BLaER1 treated with 17β-estradiol and CSF1 and Interleukin-3, amounts not matched to agents 10 nM and 100 nM (cell line): ENCODE measurements at regions not wholly inside any gene's neighbourhood (a gene's known extent, or its start where the extent isn't known, plus 50 kb on each side); places are given as distances from the start of the nearest gene placed in this dataset.

ENCODE experiments used
- H3K27ac ChIP-seq, 11 experiments: shearing (Covaris generic); formaldehyde crosslinking; 2 replicates each; pipeline ENCODE4 v1.8.1; 2022
- H3K27me3 ChIP-seq, 11 experiments: shearing (Covaris generic); formaldehyde crosslinking; 2 replicates each; pipeline ENCODE4 v1.8.1; 2022
- H3K36me3 ChIP-seq, 11 experiments: shearing (Covaris generic); formaldehyde crosslinking; 2 replicates each; pipeline ENCODE4 v1.8.1; 2022
- H3K4me1 ChIP-seq, 10 experiments: shearing (Covaris generic); formaldehyde crosslinking; 2 replicates each; pipeline ENCODE4 v1.8.1; 2022
- H3K4me2 ChIP-seq, 11 experiments: shearing (Covaris generic); formaldehyde crosslinking; 2 replicates each; pipeline ENCODE4 v1.8.1; 2022
- H3K4me3 ChIP-seq, 10 experiments: shearing (Covaris generic); formaldehyde crosslinking; 2 replicates each; pipeline ENCODE4 v1.8.1; 2022
- H3K9ac ChIP-seq, 11 experiments: shearing (Covaris generic); formaldehyde crosslinking; 2 replicates each; pipeline ENCODE4 v1.8.1; 2022
- H3K9me3 ChIP-seq, 11 experiments: shearing (Covaris generic); formaldehyde crosslinking; replicated peaks in 1 of 11; 2 replicates each; pipeline ENCODE4 v1.8.1; 2022
- H4K20me1 ChIP-seq, 11 experiments: shearing (Covaris generic); formaldehyde crosslinking; 2 replicates each; pipeline ENCODE4 v1.8.1; 2022
- Cebpa-rat ChIP-seq, 11 experiments: shearing (Covaris generic); IDR thresholded peaks; 2 replicates each; pipeline ENCODE4 v1.8.1; 2022

DNA sequence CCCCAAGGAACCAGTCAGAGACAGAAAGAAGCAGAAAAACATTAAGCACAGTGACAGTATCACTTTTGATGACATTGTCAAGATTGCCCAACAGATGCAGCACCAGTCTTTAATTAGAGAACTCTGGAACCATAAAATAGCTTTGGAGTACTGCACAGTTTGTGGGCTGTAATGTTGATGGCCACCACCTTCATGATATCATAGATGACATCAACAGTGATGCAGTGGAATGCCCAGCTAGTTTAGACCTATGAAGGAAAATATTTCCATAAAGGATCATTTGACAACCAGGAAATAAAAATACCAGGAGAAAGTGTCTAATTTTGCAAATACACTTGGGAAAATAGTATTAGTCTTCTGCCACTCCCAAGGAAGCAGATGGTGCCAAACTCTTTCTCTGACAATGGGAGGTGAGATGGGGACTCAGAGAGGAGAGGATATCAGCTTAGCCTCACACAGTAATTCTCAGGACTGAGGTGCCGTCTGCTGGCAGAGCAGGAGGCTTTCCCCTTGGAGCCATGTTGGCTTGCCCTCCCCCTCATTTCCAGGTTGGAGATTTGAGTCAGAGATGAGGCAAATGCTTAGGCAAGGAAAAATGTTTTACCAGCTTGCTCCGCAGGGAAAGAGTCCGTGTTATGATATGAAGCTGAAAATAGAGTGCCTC, 107.5 kb upstream of the CELF4 start:
- Histone ChIP-seq H3K27me3 (no peaks in the 10 kb centered on the region), H3K4me1 (peaks cover 0 to 23% (median 0%) of the 10 kb centered on the region in 10 experiments; a peak in 6 of 20 replicates), H3K4me2 (no peak overlapping the region), H3K27ac (no peak overlapping the region), H3K9ac (no peak overlapping the region), H4K20me1 (no peaks in the 10 kb centered on the region), H3K9me3 (peaks cover 5 to 20% (median 14%) of the 10 kb centered on the region in 11 experiments; a peak in 20 of 22 replicates), H3K36me3 (no peaks in the 10 kb centered on the region), H3K4me3 (no peak overlapping the region)
- no peak for TF ChIP-seq Cebpa-rat (IDR thresholded peaks at IDR 0.05)

DNA sequence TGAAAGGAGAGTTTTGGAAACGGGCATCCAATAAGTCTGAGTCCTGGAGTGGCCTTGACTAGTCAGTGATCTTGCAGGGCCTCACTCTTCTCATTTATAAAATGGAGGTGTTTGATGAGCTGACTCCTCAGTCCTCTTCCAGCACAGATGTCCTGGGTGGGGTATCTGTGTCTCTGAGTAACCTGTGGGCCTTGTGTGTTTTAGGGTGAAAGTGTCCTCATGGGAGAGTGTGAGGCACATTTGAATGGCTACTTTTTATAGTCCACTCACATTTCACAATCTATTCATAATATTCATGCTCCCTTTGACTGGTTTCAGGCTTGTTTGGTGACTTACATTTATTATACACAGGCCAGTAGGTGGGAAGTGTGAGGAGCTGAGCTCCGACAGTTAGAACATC, 106.4 kb upstream of the CELF4 start:
- TF ChIP-seq Cebpa-rat (IDR thresholded peaks at IDR 0.05), result no peak
- Histone ChIP-seq H3K9me3 (peaks cover 5 to 20% (median 14%) of the 10 kb centered on the region in 11 experiments; a peak in 20 of 22 replicates), H3K4me1 (peaks cover 0 to 23% (median 0%) of the 10 kb centered on the region in 10 experiments; a peak in 6 of 20 replicates), H3K27me3 (no peaks in the 10 kb centered on the region), H3K4me3 (no peak overlapping the region), H3K4me2 (no peak overlapping the region), H3K27ac (no peak overlapping the region), H4K20me1 (no peaks in the 10 kb centered on the region), H3K9ac (no peak overlapping the region), H3K36me3 (no peaks in the 10 kb centered on the region)

DNA sequence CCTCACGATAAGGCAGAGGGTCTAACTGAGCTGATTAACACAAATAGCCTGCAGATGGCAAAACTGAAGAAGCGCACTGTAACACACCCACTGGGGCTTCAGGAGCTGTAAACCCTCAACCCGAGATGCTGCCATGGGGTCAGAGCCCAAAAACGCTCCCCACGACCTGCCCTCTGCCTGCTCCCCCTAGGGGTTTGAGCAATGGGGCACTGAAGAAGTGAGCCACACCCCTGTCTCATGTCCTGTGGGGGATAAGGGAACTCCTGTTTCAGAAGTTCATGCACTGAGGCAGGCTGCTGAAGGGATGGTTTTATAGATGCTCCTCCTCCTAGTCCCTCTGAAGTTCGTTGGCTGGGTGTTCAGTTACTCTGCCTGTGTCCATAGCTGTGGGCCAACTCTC, 105.9 kb upstream of the CELF4 start:
- no peak for TF ChIP-seq Cebpa-rat (IDR thresholded peaks at IDR 0.05)
- Histone ChIP-seq H3K4me1 (peaks cover 0 to 23% (median 0%) of the 10 kb centered on the region in 10 experiments; a peak in 6 of 20 replicates), H3K4me3 (no peak overlapping the region), H4K20me1 (no peaks in the 10 kb centered on the region), H3K4me2 (no peak overlapping the region), H3K27me3 (no peaks in the 10 kb centered on the region), H3K36me3 (no peaks in the 10 kb centered on the region), H3K9ac (no peak overlapping the region), H3K9me3 (peaks cover 5 to 20% (median 14%) of the 10 kb centered on the region in 11 experiments; a peak in 20 of 22 replicates), H3K27ac (no peak overlapping the region)

DNA sequence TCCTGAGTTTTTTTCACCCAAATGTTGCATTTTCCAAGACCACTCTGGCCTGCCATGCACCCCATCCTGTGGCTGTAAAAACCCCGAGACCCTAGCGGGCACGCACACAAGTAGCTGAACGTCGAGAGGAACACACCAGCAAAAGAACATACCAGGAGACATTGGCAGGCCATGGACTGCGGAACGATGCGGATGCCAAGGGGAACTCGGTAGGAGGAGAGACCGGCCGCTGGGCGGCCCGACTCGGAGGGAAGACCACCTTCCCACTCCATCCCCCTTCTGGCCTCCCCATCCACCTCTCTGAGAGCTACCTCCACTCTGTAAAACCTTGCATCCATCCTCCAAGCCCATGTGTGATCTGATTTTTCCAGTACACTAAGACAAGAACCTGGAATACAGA, 105.5 kb upstream of the CELF4 start:
- Histone ChIP-seq H3K4me1 (peaks cover 0 to 23% (median 0%) of the 10 kb centered on the region in 10 experiments; a peak in 6 of 20 replicates), H3K4me3 (no peak overlapping the region), H3K36me3 (no peaks in the 10 kb centered on the region), H3K27ac (no peak overlapping the region), H3K27me3 (no peaks in the 10 kb centered on the region), H3K9ac (no peak overlapping the region), H3K4me2 (no peak overlapping the region), H3K9me3 (peaks cover 5 to 18% (median 12%) of the 10 kb centered on the region in 11 experiments; a peak in 20 of 22 replicates), H4K20me1 (no peaks in the 10 kb centered on the region)
- TF ChIP-seq Cebpa-rat (IDR thresholded peaks at IDR 0.05), result no peak

DNA sequence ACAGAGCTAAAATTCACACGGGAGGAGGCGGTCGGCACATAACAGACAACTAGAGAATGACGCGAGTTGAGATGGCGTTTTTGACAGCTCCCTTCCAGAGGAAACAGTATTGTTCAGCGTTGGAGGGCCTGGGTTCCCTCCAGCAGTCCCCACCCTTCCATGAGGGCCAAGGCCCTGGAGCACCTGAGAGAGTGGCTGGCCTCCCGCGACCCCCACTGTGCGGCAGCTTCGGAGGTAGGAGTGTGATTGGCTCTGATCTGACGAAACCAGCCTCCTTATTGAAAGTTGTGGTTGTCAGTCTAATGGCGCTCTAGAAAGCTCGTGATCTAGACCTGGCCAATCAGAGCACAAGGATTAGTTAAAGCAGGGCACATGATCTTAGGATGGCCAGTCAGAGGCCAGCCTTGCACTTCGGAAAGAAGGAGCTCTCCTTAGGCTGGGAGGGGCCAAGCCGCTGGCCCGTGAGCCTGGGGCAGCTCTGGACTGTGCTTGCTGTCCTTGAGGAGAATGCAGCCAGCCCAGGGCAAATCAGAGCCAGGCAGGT, 104.5 kb upstream of the CELF4 start:
- Histone ChIP-seq H3K4me3 (no peak overlapping the region), H3K4me1 (peaks cover 0 to 20% (median 0%) of the 10 kb centered on the region in 10 experiments; a peak in 6 of 20 replicates), H4K20me1 (no peaks in the 10 kb centered on the region), H3K9ac (no peak overlapping the region), H3K27me3 (no peaks in the 10 kb centered on the region), H3K9me3 (peaks cover 0 to 7% (median 1%) of the 10 kb centered on the region in 11 experiments; a peak in 11 of 22 replicates), H3K27ac (no peak overlapping the region), H3K4me2 (no peak overlapping the region), H3K36me3 (no peaks in the 10 kb centered on the region)
- TF ChIP-seq Cebpa-rat (IDR thresholded peaks at IDR 0.05), result no peak

DNA sequence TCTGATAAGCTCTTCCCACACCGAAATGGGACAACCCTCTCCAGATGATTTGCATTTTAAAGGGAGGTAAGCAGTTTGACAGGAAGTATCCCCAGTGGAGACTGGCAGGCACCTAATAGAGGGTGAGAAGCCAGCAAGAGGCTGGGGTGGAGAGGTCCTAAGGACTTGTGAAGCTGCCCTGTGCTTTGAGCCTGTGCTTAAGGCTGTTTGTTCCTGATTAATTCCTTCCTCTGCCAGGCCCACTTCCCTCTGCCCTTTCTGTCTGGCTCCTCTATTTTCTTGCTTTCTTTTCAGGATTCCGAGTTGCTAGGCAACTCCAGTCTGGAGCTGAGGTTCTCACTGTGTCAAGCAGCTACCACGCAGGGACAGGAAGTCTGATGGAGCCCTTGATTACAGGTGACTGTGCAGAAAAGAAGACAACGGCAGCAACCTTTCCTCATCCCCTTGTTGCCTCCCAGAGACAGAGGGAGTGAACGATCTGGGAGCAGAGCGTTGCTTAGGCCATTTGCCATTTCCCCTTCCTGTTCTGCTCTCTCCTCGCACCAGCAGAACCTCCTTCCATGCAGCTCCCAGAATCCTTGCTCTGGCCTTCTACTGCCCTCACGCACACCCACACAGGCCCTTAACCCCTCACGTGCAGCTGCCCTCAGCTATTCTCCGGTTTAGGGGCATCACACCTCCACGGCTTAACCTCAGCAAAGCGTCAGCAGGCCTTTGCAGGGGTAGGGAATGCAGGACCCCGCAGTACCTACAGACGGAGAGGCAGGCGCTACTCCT, 103.6 kb upstream of the CELF4 start:
- Histone ChIP-seq H3K4me3 (no peak overlapping the region), H3K27ac (no peak overlapping the region), H3K4me2 (peak overlapping the region in 1 of 11 experiments; percentile 0; a peak in 1 of 22 replicates), H4K20me1 (no peaks in the 10 kb centered on the region), H3K36me3 (no peaks in the 10 kb centered on the region), H3K9me3 (peaks cover 0 to 4% (median 0%) of the 10 kb centered on the region in 11 experiments; a peak in 3 of 22 replicates), H3K4me1 (peaks cover 0 to 11% (median 0%) of the 10 kb centered on the region in 10 experiments; a peak in 6 of 20 replicates), H3K9ac (no peak overlapping the region), H3K27me3 (no peaks in the 10 kb centered on the region)
- no peak for TF ChIP-seq Cebpa-rat (IDR thresholded peaks at IDR 0.05)

DNA sequence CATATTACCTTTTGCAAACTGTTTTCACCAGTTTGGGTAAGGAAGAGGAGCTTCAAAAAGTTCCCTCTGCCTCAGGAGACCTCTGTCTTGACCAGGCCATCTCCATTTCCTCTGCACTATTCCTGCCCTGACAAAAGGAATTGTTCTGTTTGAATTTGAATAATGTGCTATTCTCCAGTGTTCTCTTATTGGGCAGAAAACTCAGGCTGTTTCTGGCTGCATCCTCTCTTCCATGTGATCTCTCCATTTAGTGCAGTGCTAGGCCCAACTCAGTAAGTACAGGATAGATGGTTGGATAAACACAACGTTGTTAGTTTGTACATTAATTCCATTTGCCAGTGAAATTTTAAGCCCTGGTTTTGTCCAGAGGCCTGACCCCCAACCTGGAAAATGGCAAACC, 102.2 kb upstream of the CELF4 start:
- no peak for TF ChIP-seq Cebpa-rat (IDR thresholded peaks at IDR 0.05)
- no peaks in the 10 kb centered on the region for H3K27me3 ChIP-seq
- no peak overlapping the region for H3K4me3 ChIP-seq
- no peak overlapping the region for H3K27ac ChIP-seq
- no peak overlapping the region for H3K4me2 ChIP-seq
- H3K9me3 ChIP-seq, result peaks cover 0 to 4% (median 0%) of the 10 kb centered on the region in 11 experiments; a peak in 2 of 22 replicates
- no peaks in the 10 kb centered on the region for H4K20me1 ChIP-seq
- no peak overlapping the region for H3K9ac ChIP-seq
- no peaks in the 10 kb centered on the region for H3K36me3 ChIP-seq
- peaks cover 0 to 8% (median 0%) of the 10 kb centered on the region in 10 experiments; a peak in 1 of 20 replicates for H3K4me1 ChIP-seq

DNA sequence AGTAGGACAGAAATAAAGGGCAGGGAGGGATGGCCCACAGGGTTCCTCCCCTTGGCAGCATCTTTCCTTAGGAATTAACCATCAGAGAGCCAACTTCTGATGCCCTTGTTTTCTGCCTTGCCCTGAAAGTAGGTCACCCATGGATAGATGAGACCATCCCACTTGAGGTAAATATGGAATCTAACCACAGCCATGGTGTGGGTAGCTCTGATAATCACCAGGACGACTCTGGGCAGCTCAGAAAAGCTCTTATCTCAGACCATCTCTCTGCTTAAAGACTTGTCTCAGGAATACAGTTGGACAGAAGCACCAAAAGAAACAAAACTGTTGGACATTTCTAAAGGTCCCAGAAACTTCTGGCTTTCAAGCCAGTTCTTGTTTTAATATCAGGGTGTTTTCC, 101.4 kb upstream of the CELF4 start:
- H4K20me1 ChIP-seq, result no peaks in the 10 kb centered on the region
- peaks cover 0 to 4% (median 0%) of the 10 kb centered on the region in 11 experiments; a peak in 2 of 22 replicates for H3K9me3 ChIP-seq
- TF ChIP-seq Cebpa-rat (IDR thresholded peaks at IDR 0.05), result no peak
- H3K4me2 ChIP-seq, result no peak overlapping the region
- no peaks in the 10 kb centered on the region for H3K27me3 ChIP-seq
- no peak overlapping the region for H3K4me3 ChIP-seq
- peaks cover 0 to 8% (median 0%) of the 10 kb centered on the region in 10 experiments; a peak in 1 of 20 replicates for H3K4me1 ChIP-seq
- H3K27ac ChIP-seq, result no peak overlapping the region
- no peaks in the 10 kb centered on the region for H3K36me3 ChIP-seq
- H3K9ac ChIP-seq, result no peak overlapping the region

DNA sequence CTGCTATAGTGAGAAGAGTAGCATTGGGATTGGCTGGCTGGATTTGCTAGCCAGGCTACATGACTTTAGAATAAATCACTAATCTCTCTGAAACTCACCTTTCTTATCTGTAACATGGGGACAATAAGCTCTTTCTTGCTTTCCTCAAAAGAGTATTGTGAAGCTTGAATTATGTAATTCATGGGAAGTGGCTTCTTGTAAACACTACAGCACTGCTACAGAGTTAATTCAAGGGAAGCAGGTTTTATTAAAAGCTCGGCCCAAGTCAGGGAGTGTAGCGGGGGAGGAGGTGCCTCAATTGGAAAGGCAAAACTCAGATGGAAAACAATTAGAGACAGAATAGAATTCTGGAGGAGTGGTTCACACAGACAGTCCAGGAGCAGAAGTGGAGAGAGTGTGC, 100.9 kb upstream of the CELF4 start:
- Histone ChIP-seq H3K9ac (no peak overlapping the region), H3K9me3 (peaks cover 0 to 4% (median 0%) of the 10 kb centered on the region in 11 experiments; a peak in 2 of 22 replicates), H3K36me3 (no peaks in the 10 kb centered on the region), H3K27ac (no peak overlapping the region), H3K4me1 (peaks cover 0 to 8% (median 0%) of the 10 kb centered on the region in 10 experiments; a peak in 1 of 20 replicates), H3K4me2 (no peak overlapping the region), H3K4me3 (no peak overlapping the region), H3K27me3 (no peaks in the 10 kb centered on the region), H4K20me1 (no peaks in the 10 kb centered on the region)
- TF ChIP-seq Cebpa-rat (IDR thresholded peaks at IDR 0.05), result no peak
